ENCODE measurements at regions not wholly inside any gene's neighbourhood (a gene's known extent, or its start where the extent isn't known, plus 50 kb on each side); places are given as distances from the start of the nearest gene placed in this dataset.

- TF ChIP-seq RCOR1 (IDR thresholded peaks at IDR 0.05; ENCODE audit: insufficient replicate concordance, low read length) = no peak
- TF ChIP-seq POLR2A (IDR thresholded peaks at IDR 0.05; ENCODE audit: low read depth, low read length) = no peak
- TF ChIP-seq, protein P1, sequence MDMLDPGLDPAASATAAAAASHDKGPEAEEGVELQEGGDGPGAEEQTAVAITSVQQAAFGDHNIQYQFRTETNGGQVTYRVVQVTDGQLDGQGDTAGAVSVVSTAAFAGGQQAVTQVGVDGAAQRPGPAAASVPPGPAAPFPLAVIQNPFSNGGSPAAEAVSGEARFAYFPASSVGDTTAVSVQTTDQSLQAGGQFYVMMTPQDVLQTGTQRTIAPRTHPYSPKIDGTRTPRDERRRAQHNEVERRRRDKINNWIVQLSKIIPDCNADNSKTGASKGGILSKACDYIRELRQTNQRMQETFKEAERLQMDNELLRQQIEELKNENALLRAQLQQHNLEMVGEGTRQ (IDR thresholded peaks at IDR 0.05; ENCODE audit: low read depth, low read length) = no peak
- TF ChIP-seq, protein P2, sequence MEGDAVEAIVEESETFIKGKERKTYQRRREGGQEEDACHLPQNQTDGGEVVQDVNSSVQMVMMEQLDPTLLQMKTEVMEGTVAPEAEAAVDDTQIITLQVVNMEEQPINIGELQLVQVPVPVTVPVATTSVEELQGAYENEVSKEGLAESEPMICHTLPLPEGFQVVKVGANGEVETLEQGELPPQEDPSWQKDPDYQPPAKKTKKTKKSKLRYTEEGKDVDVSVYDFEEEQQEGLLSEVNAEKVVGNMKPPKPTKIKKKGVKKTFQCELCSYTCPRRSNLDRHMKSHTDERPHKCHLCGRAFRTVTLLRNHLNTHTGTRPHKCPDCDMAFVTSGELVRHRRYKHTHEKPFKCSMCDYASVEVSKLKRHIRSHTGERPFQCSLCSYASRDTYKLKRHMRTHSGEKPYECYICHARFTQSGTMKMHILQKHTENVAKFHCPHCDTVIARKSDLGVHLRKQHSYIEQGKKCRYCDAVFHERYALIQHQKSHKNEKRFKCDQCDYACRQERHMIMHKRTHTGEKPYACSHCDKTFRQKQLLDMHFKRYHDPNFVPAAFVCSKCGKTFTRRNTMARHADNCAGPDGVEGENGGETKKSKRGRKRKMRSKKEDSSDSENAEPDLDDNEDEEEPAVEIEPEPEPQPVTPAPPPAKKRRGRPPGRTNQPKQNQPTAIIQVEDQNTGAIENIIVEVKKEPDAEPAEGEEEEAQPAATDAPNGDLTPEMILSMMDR (conservative IDR thresholded peaks at IDR 0.05; ENCODE audit: low read depth, low read length) = no peak
- TF ChIP-seq MAZ (IDR thresholded peaks at IDR 0.05; ENCODE audit: borderline replicate concordance, low read depth, low read length) = no peak
- H3K27ac ChIP-seq (ENCODE audit: insufficient read depth, low read length) = no peak overlapping the region
- no peak overlapping the region for H2BK20ac ChIP-seq (ENCODE audit: low read depth, low read length)
- no peak overlapping the region for H3K4me2 ChIP-seq (ENCODE audit: low read depth, low read length)
- no peak overlapping the region for H3K14ac ChIP-seq (replicated peaks; ENCODE audit: low read depth, low read length)
- H3K79me1 ChIP-seq (ENCODE audit: low read depth in 1 of 2, low read length in 2 of 2) = no peaks in the 10 kb centered on the region
- no peak overlapping the region for H2BK15ac ChIP-seq (ENCODE audit: low read depth, low read length)
- no peak overlapping the region for H3K23ac ChIP-seq (ENCODE audit: low read depth, low read length)
- ATAC-seq (ENCODE audit: low read depth) = no peak
- H2BK5ac ChIP-seq (ENCODE audit: low read depth, low read length, poor library complexity, severe bottlenecking) = no peak overlapping the region
- H4K5ac ChIP-seq (ENCODE audit: low read depth, low read length) = no peak overlapping the region
- no peak overlapping the region for H3K9ac ChIP-seq (ENCODE audit: low read depth, low read length)
- no peak overlapping the region for H3K4me3 ChIP-seq (ENCODE audit: insufficient read depth, low read depth, low read length)
- H2AK5ac ChIP-seq (ENCODE audit: low read depth, low read length) = no peak overlapping the region
- intact Hi-C loops (cut with micrococcal nuclease) (no loop called here), dilution Hi-C loops (cut with HindIII; ENCODE audit: low sequenced_read_pairs, unreplicated experiment) (no loop called here), in situ Hi-C loops (cut with MboI; ENCODE audit: low sequenced_read_pairs) (no loop called here)
- ChIA-PET CTCF (no interaction called here), POLR2A (ENCODE audit: unreplicated experiment) (no interaction called here)
- no peaks in the 10 kb centered on the region; the same call in 1 of the 2 replicates for H3K9me3 ChIP-seq (ENCODE audit: control insufficient read depth, insufficient read depth, low read length)
- DNase-seq = no peak
- no peak overlapping the region for H2AK9ac ChIP-seq (replicated peaks; ENCODE audit: low read depth, low read length, poor library complexity)
- H4K91ac ChIP-seq (ENCODE audit: insufficient read depth, low read depth, low read length) = no peak overlapping the region
- H4K20me1 ChIP-seq (ENCODE audit: insufficient read depth, low read length) = no peaks in the 10 kb centered on the region
- H3K9me1 ChIP-seq (ENCODE audit: insufficient read depth, low read length) = no peaks in the 10 kb centered on the region
- H3K56ac ChIP-seq (ENCODE audit: extremely low read depth, insufficient read depth, low read length) = no peak overlapping the region
- no peaks in the 10 kb centered on the region for H3K4me1 ChIP-seq (ENCODE audit: control insufficient read depth, insufficient read depth, low read length)
- no peak overlapping the region for H2AFZ ChIP-seq (replicated peaks; ENCODE audit: low read length, poor library complexity)
- no TSS peak for BruUV-seq (replicated peaks)
- H3K4ac ChIP-seq (ENCODE audit: low read depth, low read length) = no peak overlapping the region
- no peak overlapping the region for H3K18ac ChIP-seq (ENCODE audit: low read depth, low read length)
- no CpG with 5 or more reads among the region's 3 CpGs for WGBS, 2 experiments (ENCODE audit: extremely low coverage in 2 of 2, insufficient read length in 1 of 2)
- no peak overlapping the region for H2BK120ac ChIP-seq (ENCODE audit: low read depth, low read length)
- H3K36me3 ChIP-seq (ENCODE audit: control insufficient read depth, insufficient read depth, low read length) = no peaks in the 10 kb centered on the region
- no peaks in the 10 kb centered on the region for H3K27me3 ChIP-seq (ENCODE audit: control insufficient read depth, insufficient read depth, low read length)
- no peak overlapping the region for H4K8ac ChIP-seq (ENCODE audit: low read depth in 2 of 2, low read length in 2 of 2)
Observed at GRCh38 chr10:20355011-20355410, 538.8 kb downstream of the PLXDC2 start.

Data from IMR-90 (cell line).